ENCODE measurements at regions not wholly inside any gene's neighbourhood (a gene's known extent, or its start where the extent isn't known, plus 50 kb on each side); places are given as distances from the start of the nearest gene placed in this dataset.

DNA sequence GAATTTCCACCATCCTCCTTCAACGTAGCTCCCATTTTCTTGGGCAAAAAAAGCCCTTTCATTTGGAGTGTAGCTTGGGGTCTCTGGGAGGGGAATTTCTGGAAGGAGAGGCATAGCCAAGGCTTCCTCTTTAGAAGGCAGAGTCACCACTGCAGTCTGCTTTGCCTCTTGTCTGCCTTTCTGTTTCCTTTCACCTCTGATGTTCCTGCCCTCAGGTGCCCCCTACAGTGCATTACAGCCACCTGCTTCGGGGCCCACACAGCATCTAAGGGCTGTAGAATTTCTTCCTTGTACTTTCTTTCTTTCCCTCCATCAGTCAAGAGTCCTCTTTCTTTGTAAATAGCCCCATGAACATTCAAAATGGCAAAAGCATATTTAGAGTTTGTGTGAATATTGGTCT, 1313.9 kb downstream of the TMEM121 start:
- TF ChIP-seq POLR2AphosphoS5 (IDR thresholded peaks at IDR 0.05; ENCODE audit: low read depth, low read length) (no peak), TAF1 (IDR thresholded peaks at IDR 0.05; ENCODE audit: borderline replicate concordance, low read depth, low read length) (no peak)
